ENCODE measurements at regions not wholly inside any gene's neighbourhood (a gene's known extent, or its start where the extent isn't known, plus 50 kb on each side); places are given as distances from the start of the nearest gene placed in this dataset.
"Not testable (repeated sequence)": the region's sequence is repeated elsewhere in the genome, so short reads cannot be mapped to it uniquely, and the experiment has no call there.

GRCh38 chr15:91407269-91407889, 307.3 kb downstream of the SV2B start:
- no peaks in the 10 kb centered on the region for H3K9me3 Mint-ChIP-seq
- no peaks in the 10 kb centered on the region for H3K36me3 Mint-ChIP-seq
- H3K27ac Mint-ChIP-seq, result no peak overlapping the region
- DNase-seq, result no peak
- H3K4me1 Mint-ChIP-seq, result peaks cover 8% of the 10 kb centered on the region
- no peaks in the 10 kb centered on the region for H3K27me3 Mint-ChIP-seq
- no peak overlapping the region for H3K4me3 Mint-ChIP-seq

- Mint-ChIP-seq H3K9me3 (no peaks in the 10 kb centered on the region), H3K27ac (no peak overlapping the region), H3K4me3 (no peak overlapping the region), H3K36me3 (no peaks in the 10 kb centered on the region), H3K4me1 (peaks cover 8% of the 10 kb centered on the region), H3K27me3 (no peaks in the 10 kb centered on the region)
- no peak for DNase-seq
These were observed 308.5 kb downstream of the SV2B start for GRCh38 chr15:91408476-91409076.

GRCh38 chr15:91409387-91409786, 309.3 kb downstream of the SV2B start:
- H3K4me1 Mint-ChIP-seq, result peaks cover 8% of the 10 kb centered on the region
- H3K4me3 Mint-ChIP-seq, result no peak overlapping the region
- no peak for DNase-seq
- H3K27ac Mint-ChIP-seq, result no peak overlapping the region
- no peaks in the 10 kb centered on the region for H3K36me3 Mint-ChIP-seq
- no peaks in the 10 kb centered on the region for H3K27me3 Mint-ChIP-seq
- H3K9me3 Mint-ChIP-seq, result no peaks in the 10 kb centered on the region

GRCh38 chr15:91411586-91411985, 311.5 kb downstream of the SV2B start:
- Mint-ChIP-seq H3K27ac (no peak overlapping the region), H3K4me1 (peaks cover 8% of the 10 kb centered on the region), H3K4me3 (no peak overlapping the region), H3K9me3 (no peaks in the 10 kb centered on the region), H3K36me3 (no peaks in the 10 kb centered on the region), H3K27me3 (no peaks in the 10 kb centered on the region)
- DNase-seq, result no peak

GRCh38 chr15:91412138-91412928, 312.3 kb downstream of the SV2B start:
- Mint-ChIP-seq H3K27ac (no peak overlapping the region), H3K4me1 (peaks cover 6% of the 10 kb centered on the region), H3K9me3 (no peaks in the 10 kb centered on the region), H3K4me3 (no peak overlapping the region), H3K27me3 (no peaks in the 10 kb centered on the region), H3K36me3 (no peaks in the 10 kb centered on the region)
- DNase-seq, result no peak

GRCh38 chr15:91413142-91413541, 313.1 kb downstream of the SV2B start:
- Mint-ChIP-seq H3K36me3 (no peaks in the 10 kb centered on the region), H3K27ac (no peak overlapping the region), H3K9me3 (peaks cover under 1% of the 10 kb centered on the region)

GRCh38 chr15:91414124-91414523, 314.1 kb downstream of the SV2B start:
- Mint-ChIP-seq H3K27ac (no peak overlapping the region), H3K4me3 (no peak overlapping the region)

More at GRCh38 chr15:91413142-91413541, 313.1 kb downstream of the SV2B start:
- Mint-ChIP-seq H3K4me1 (peaks cover 2% of the 10 kb centered on the region), H3K4me3 (no peak overlapping the region), H3K27me3 (no peaks in the 10 kb centered on the region)
- no peak for DNase-seq

GRCh38 chr15:91415258-91415657, 315.2 kb downstream of the SV2B start:
- H3K27me3 Mint-ChIP-seq, H3K4me1 Mint-ChIP-seq, H3K27ac Mint-ChIP-seq, DNase-seq, H3K4me3 Mint-ChIP-seq, H3K36me3 Mint-ChIP-seq, H3K9me3 Mint-ChIP-seq: not testable (repeated sequence)

More at GRCh38 chr15:91414124-91414523, 314.1 kb downstream of the SV2B start:
- Mint-ChIP-seq H3K9me3 (peaks cover 3% of the 10 kb centered on the region), H3K36me3 (no peaks in the 10 kb centered on the region), H3K4me1 (peaks cover 2% of the 10 kb centered on the region), H3K27me3 (no peaks in the 10 kb centered on the region)
- DNase-seq, result no peak

GRCh38 chr15:91420689-91421088, 320.6 kb downstream of the SV2B start:
- Mint-ChIP-seq H3K4me1 (peaks cover 8% of the 10 kb centered on the region), H3K27me3 (no peaks in the 10 kb centered on the region), H3K27ac (no peak overlapping the region), H3K4me3 (no peak overlapping the region), H3K36me3 (no peaks in the 10 kb centered on the region), H3K9me3 (peaks cover 3% of the 10 kb centered on the region)
- DNase-seq, result no peak

GRCh38 chr15:91422797-91423196, 322.7 kb downstream of the SV2B start:
- peaks cover 8% of the 10 kb centered on the region for H3K4me1 Mint-ChIP-seq
- no peak for DNase-seq
- no peak overlapping the region for H3K27ac Mint-ChIP-seq
- no peak overlapping the region for H3K4me3 Mint-ChIP-seq
- H3K36me3 Mint-ChIP-seq, result no peaks in the 10 kb centered on the region
- H3K27me3 Mint-ChIP-seq, result no peaks in the 10 kb centered on the region
- peaks cover 3% of the 10 kb centered on the region for H3K9me3 Mint-ChIP-seq

- Mint-ChIP-seq H3K27ac (no peak overlapping the region), H3K4me3 (no peak overlapping the region)
These were observed 323.9 kb downstream of the SV2B start for GRCh38 chr15:91424001-91424400.

GRCh38 chr15:91426412-91426811, 326.4 kb downstream of the SV2B start:
- no peaks in the 10 kb centered on the region for H3K27me3 Mint-ChIP-seq
- no peak overlapping the region for H3K4me3 Mint-ChIP-seq
- no peaks in the 10 kb centered on the region for H3K36me3 Mint-ChIP-seq
- H3K27ac Mint-ChIP-seq, result no peak overlapping the region
- no peaks in the 10 kb centered on the region for H3K9me3 Mint-ChIP-seq
- DNase-seq, result no peak
- H3K4me1 Mint-ChIP-seq, result peaks cover 8% of the 10 kb centered on the region

More at GRCh38 chr15:91424001-91424400, 323.9 kb downstream of the SV2B start:
- Mint-ChIP-seq H3K27me3 (no peaks in the 10 kb centered on the region), H3K9me3 (no peaks in the 10 kb centered on the region), H3K36me3 (no peaks in the 10 kb centered on the region), H3K4me1 (peaks cover 8% of the 10 kb centered on the region)
- DNase-seq, result no peak

- H3K4me1 Mint-ChIP-seq, result no peaks in the 10 kb centered on the region
- no peaks in the 10 kb centered on the region for H3K9me3 Mint-ChIP-seq
- H3K27me3 Mint-ChIP-seq, result no peaks in the 10 kb centered on the region
- no peak overlapping the region for H3K4me3 Mint-ChIP-seq
- no peaks in the 10 kb centered on the region for H3K36me3 Mint-ChIP-seq
- no peak for DNase-seq
- H3K27ac Mint-ChIP-seq, result no peak overlapping the region
These were observed 329.9 kb downstream of the SV2B start for GRCh38 chr15:91429973-91430372.

GRCh38 chr15:91431041-91431715, 331.1 kb downstream of the SV2B start:
- Mint-ChIP-seq H3K27ac (no peak overlapping the region), H3K4me3 (no peak overlapping the region), H3K27me3 (no peaks in the 10 kb centered on the region), H3K9me3 (no peaks in the 10 kb centered on the region), H3K4me1 (no peaks in the 10 kb centered on the region), H3K36me3 (no peaks in the 10 kb centered on the region)
- DNase-seq, result no peak

- Mint-ChIP-seq H3K4me3 (no peak overlapping the region), H3K9me3 (no peaks in the 10 kb centered on the region), H3K36me3 (peaks cover 1% of the 10 kb centered on the region), H3K27me3 (no peaks in the 10 kb centered on the region), H3K27ac (no peak overlapping the region), H3K4me1 (no peaks in the 10 kb centered on the region)
- no peak for DNase-seq
These were observed 335.1 kb downstream of the SV2B start for GRCh38 chr15:91435113-91435512.

Measured in activated naive CD8-positive, alpha-beta T cell treated with anti-CD3 and anti-CD28 coated beads for 36 hours (primary cell).